Esophagus squamous epithelium (tissue), 4 donors: ENCODE measurements at regions not wholly inside any gene's neighbourhood (a gene's known extent, or its start where the extent isn't known, plus 50 kb on each side); places are given as distances from the start of the nearest gene placed in this dataset.

Source experiments
- POLR2A ChIP-seq, 4 donors: fragments of 450-650 bp; IDR thresholded peaks; one replicate each; pipeline ENCODE4 v1.6.1; 2017; ENCODE audit warnings: antibody characterized with exemption in 4 of 4, mild to moderate bottlenecking in 4 of 4, moderate library complexity in 3 of 4
- TF ChIP-seq, protein P1 (sequence below), 6 experiments: fragments of 450-650 bp in 4 of 6; fragments of 200-600 bp in 2 of 6; sonication (generic) in 2 of 6; IDR thresholded peaks; one replicate each; pipeline ENCODE4 v1.5.1; 2016 to 2019; ENCODE audit warnings: antibody characterized with exemption in 6 of 6, mild to moderate bottlenecking in 4 of 6, moderate library complexity in 4 of 6

DNA sequence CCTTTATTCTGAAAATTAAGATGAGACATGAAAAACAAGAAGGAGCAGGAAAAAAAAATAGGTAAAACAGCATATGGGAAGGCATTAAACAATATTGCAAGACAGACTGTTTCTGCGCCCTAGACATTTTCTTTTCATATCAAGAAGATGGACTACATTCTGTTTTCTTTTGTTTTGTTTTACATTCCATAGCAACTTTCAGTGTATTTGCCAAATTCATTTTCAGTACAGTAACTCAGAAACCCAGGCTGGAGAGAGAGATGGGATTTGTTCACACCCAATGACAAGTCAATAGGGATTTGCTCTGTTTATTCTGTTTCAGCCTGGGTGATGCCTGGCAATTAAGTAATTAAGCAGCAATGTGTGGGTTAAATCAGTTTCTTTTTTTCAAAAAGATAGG lies 892.8 kb upstream of the DIAPH2 start:
- TF ChIP-seq, protein P1, sequence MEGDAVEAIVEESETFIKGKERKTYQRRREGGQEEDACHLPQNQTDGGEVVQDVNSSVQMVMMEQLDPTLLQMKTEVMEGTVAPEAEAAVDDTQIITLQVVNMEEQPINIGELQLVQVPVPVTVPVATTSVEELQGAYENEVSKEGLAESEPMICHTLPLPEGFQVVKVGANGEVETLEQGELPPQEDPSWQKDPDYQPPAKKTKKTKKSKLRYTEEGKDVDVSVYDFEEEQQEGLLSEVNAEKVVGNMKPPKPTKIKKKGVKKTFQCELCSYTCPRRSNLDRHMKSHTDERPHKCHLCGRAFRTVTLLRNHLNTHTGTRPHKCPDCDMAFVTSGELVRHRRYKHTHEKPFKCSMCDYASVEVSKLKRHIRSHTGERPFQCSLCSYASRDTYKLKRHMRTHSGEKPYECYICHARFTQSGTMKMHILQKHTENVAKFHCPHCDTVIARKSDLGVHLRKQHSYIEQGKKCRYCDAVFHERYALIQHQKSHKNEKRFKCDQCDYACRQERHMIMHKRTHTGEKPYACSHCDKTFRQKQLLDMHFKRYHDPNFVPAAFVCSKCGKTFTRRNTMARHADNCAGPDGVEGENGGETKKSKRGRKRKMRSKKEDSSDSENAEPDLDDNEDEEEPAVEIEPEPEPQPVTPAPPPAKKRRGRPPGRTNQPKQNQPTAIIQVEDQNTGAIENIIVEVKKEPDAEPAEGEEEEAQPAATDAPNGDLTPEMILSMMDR (IDR thresholded peaks at IDR 0.05), result no peak
- TF ChIP-seq POLR2A (IDR thresholded peaks at IDR 0.05), result no peak
